ENCODE measurements at regions not wholly inside any gene's neighbourhood (a gene's known extent, or its start where the extent isn't known, plus 50 kb on each side); places are given as distances from the start of the nearest gene placed in this dataset.

GRCh38 chr2:151067658-151068369, 193.8 kb downstream of the RBM43 start:
- ATAC-seq (no peak), DNase-seq (no peak)
- no peaks in the 10 kb centered on the region for H3K36me3 ChIP-seq (ENCODE audit: low read depth)
- no peak overlapping the region for H3K4me3 ChIP-seq
- intact Hi-C loops (cut with DNase I, micrococcal nuclease): no loop called here
- no peaks in the 10 kb centered on the region for H3K9me3 ChIP-seq
- TF ChIP-seq CTCF (IDR thresholded peaks at IDR 0.05): no peak
- H3K4me1 ChIP-seq (ENCODE audit: low read depth): no peaks in the 10 kb centered on the region

GRCh38 chr2:151063271-151063670, 198.4 kb downstream of the RBM43 start:
- no peak for ATAC-seq

GRCh38 chr2:151060287-151060686, 201.4 kb downstream of the RBM43 start:
- Histone ChIP-seq H3K36me3 (ENCODE audit: low read depth) (no peaks in the 10 kb centered on the region), H3K4me3 (no peak overlapping the region), H3K4me1 (ENCODE audit: low read depth) (no peaks in the 10 kb centered on the region), H3K9me3 (no peaks in the 10 kb centered on the region)
- no peak for ATAC-seq
- no peak for TF ChIP-seq CTCF (IDR thresholded peaks at IDR 0.05)
- DNase-seq: no peak
- intact Hi-C loops (cut with DNase I, micrococcal nuclease): no loop called here

More at GRCh38 chr2:151063271-151063670, 198.4 kb downstream of the RBM43 start:
- intact Hi-C loops (cut with DNase I, micrococcal nuclease): no loop called here
- H3K4me1 ChIP-seq (ENCODE audit: low read depth): no peaks in the 10 kb centered on the region
- H3K36me3 ChIP-seq (ENCODE audit: low read depth): no peaks in the 10 kb centered on the region
- TF ChIP-seq CTCF (IDR thresholded peaks at IDR 0.05): no peak
- H3K9me3 ChIP-seq: no peaks in the 10 kb centered on the region
- no peak overlapping the region for H3K4me3 ChIP-seq
- DNase-seq: no peak

GRCh38 chr2:151056870-151057269, 204.8 kb downstream of the RBM43 start:
- no peaks in the 10 kb centered on the region for H3K4me1 ChIP-seq (ENCODE audit: low read depth)
- TF ChIP-seq CTCF (IDR thresholded peaks at IDR 0.05): no peak
- intact Hi-C loops (cut with DNase I, micrococcal nuclease): loop anchor here (10.0 kb wide), 1 partner anchor 1462 kb away; no protein-coding TSS in a partner anchor
- no peaks in the 10 kb centered on the region for H3K36me3 ChIP-seq (ENCODE audit: low read depth)
- no peaks in the 10 kb centered on the region for H3K9me3 ChIP-seq
- ATAC-seq (no peak), DNase-seq (no peak)
- H3K4me3 ChIP-seq: no peak overlapping the region

- TF ChIP-seq CTCF (IDR thresholded peaks at IDR 0.05): no peak
- DNase-seq (no peak), ATAC-seq (no peak)
- H3K4me3 ChIP-seq: no peak overlapping the region
- intact Hi-C loops (cut with DNase I, micrococcal nuclease): loop anchor here (10.0 kb wide), 1 partner anchor 1459 kb away; no protein-coding TSS in a partner anchor
- H3K4me1 ChIP-seq (ENCODE audit: low read depth): no peaks in the 10 kb centered on the region
- no peaks in the 10 kb centered on the region for H3K36me3 ChIP-seq (ENCODE audit: low read depth)
- no peaks in the 10 kb centered on the region for H3K9me3 ChIP-seq
Observed at GRCh38 chr2:151053661-151053990, 208.0 kb downstream of the RBM43 start.

Measured in mucosa of descending colon (tissue), 3 donors.